ENCODE measurements at regions not wholly inside any gene's neighbourhood (a gene's known extent, or its start where the extent isn't known, plus 50 kb on each side); places are given as distances from the start of the nearest gene placed in this dataset.

DNA sequence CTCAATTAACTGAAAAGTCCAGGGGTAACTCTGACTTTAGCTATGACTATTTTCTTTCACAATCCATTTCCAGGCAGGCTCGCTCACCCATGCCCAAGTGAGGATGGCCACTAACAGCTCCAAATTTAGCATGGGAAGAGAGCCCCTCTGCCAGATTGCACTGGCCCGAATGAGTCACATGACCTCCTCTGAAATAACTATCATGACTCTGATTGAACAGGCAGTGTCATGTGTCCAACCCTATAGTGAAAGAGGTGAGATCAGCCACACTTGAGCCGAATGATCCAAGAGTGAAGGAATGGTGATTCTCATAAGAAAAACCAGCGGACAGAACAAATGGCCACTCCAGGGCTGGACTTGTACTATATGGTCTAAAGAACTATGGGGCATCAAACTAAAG is 242.3 kb downstream of the NSG2 start:
- DNase-seq (ENCODE audit: low spot score) (no peak), ATAC-seq (ENCODE audit: low FRiP score) (no peak)
- TF ChIP-seq, protein P1, sequence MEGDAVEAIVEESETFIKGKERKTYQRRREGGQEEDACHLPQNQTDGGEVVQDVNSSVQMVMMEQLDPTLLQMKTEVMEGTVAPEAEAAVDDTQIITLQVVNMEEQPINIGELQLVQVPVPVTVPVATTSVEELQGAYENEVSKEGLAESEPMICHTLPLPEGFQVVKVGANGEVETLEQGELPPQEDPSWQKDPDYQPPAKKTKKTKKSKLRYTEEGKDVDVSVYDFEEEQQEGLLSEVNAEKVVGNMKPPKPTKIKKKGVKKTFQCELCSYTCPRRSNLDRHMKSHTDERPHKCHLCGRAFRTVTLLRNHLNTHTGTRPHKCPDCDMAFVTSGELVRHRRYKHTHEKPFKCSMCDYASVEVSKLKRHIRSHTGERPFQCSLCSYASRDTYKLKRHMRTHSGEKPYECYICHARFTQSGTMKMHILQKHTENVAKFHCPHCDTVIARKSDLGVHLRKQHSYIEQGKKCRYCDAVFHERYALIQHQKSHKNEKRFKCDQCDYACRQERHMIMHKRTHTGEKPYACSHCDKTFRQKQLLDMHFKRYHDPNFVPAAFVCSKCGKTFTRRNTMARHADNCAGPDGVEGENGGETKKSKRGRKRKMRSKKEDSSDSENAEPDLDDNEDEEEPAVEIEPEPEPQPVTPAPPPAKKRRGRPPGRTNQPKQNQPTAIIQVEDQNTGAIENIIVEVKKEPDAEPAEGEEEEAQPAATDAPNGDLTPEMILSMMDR (IDR thresholded peaks at IDR 0.05): no peak

DNA sequence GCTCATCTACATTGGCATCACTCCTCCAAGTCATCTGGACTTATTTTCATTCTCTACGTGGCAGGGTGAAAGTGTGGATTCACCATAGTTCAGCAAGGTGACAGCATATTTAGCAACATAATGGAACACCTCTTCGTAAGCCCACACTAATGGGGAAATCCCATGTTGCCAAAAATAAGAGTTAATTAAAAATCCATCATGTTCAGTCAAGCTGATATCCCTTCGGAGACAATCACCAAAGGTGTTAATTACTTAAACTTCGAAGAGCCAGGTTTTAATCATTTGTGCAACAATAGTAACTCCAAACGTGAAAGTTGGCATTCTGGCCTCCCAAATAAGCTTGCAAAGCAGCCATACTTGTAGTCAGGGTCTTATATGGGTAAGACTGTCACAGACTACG is 242.9 kb downstream of the NSG2 start:
- no peak for ATAC-seq (ENCODE audit: low FRiP score)
- no peak for DNase-seq (ENCODE audit: low spot score)
- TF ChIP-seq, protein P1 (IDR thresholded peaks at IDR 0.05): no peak

DNA sequence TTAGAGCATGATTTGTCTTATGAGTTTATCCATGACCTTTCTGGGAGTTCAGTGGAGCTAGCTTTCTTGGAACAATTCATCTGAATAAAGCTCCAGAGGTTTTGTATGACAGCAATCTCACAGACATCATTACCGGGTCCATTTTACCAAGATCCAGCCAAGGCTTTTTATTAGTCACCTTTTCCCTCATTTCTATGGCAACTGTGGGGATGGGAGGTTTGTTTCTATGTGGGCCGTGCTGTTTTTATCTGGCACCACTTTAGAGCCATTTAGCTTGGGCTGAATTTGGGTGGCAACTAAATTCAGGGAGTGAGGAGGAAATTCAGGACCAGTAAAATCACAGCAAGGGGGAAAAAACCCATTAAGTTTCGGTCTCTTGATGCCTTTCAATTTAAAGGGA is 245.7 kb downstream of the NSG2 start:
- DNase-seq (ENCODE audit: low spot score): no peak
- TF ChIP-seq, protein P1 (IDR thresholded peaks at IDR 0.05): no peak
- no peak for ATAC-seq (ENCODE audit: low FRiP score)

DNA sequence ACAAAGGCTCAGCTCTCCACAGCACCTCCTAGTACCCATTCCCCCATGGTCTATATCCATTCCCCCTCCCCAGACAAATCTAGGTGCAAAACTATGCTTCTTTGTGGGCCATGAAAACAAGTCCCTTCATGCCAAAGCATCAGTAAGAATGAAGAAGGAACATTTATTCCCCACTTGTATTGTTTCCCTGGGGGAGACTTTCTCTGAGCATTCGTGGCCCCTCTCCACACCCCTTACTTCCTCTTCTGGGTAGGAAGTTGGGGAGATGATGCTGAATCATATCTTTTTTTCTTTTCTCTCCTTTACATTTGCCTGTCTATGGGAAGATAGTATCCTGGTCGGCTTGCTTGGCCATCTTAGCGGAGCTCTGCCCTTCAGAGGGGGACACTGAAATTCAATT is 246.8 kb downstream of the NSG2 start:
- ATAC-seq (ENCODE audit: low FRiP score): no peak
- DNase-seq (ENCODE audit: low spot score): no peak
- TF ChIP-seq, protein P1 (IDR thresholded peaks at IDR 0.05): no peak

DNA sequence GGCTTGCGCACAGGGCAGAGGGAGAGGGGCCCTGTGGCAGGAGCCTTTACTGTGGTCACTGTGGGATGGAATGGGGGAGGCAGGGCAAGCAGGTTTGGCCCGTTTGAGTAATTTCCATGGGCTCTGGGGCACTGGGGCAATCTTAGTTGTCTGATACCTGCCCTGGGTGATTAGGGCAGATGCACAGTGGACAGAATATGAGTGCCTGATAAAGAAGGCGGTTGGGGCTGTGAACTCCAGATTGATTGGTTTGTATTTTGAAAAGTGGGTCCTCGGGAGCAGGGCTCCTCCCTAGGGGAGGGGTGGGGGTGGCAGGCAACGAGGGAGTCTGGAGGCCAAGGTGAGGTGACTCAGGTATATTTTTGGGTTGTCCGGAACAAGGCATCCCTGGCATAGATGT is 247.5 kb downstream of the NSG2 start:
- ATAC-seq (ENCODE audit: low FRiP score) (no peak), DNase-seq (ENCODE audit: low spot score) (no peak)
- TF ChIP-seq, protein P1 (IDR thresholded peaks at IDR 0.05): no peak

DNA sequence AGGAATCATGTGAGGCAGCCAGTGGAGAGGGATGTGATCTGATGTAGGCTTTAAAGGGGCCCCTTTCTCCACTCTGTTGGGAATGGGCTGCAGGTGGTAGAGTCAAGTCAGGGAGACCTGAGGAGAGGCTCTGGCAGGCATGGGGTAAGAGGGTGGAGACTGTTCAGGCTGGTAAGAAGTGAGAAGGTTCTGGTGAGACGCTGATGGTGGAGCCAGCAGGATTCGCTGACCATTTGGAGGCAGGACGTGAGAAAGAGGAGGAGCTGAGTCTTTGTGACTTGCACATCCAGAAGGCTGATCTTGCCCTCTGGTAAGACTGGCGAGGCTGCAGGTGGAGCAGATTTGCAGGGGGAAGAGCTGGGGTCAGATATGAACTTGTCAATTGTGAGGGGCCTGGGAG is 248.0 kb downstream of the NSG2 start:
- ATAC-seq (ENCODE audit: low FRiP score): no peak
- TF ChIP-seq, protein P1 (IDR thresholded peaks at IDR 0.05): no peak
- DNase-seq (ENCODE audit: low spot score): no peak

DNA sequence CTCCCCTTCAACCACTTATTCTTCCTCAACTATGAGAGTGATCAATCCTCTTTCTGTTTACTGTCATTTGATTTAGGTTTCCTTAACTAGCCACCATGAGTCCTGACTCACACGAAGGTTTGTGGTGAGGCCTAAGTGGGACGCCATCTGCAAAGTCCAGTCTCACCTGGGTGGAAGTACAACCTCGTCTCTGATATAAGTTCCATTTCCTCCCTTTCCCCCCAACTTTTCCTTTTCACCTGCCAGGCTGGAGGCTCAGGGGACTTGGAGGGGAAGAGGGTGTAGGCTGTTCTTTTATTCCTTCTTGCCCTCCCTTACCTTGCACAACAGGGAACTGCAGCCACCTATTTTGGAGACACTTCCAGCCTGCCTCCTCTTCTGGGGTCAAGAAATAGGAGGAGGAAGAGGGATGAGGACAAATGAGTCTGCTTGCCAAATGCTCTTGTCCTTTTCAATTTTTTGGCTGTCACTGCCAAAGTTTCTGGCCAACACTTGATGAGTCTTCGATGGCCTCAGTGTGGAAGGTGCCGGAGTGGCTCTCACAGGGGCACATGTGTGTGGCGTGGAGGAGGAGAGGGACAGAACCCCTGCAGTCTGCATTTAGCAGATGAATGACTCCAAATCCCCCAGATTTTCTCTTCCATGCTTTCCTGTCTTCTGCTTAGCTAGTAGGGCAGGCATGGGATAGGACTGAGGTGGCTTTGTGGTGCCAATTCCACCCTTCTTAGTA is 249.6 kb downstream of the NSG2 start:
- no peak for DNase-seq (ENCODE audit: low spot score)
- TF ChIP-seq, protein P1 (IDR thresholded peaks at IDR 0.05): no peak
- ATAC-seq (ENCODE audit: low FRiP score): no peak
